ENCODE measurements at regions not wholly inside any gene's neighbourhood (a gene's known extent, or its start where the extent isn't known, plus 50 kb on each side); places are given as distances from the start of the nearest gene placed in this dataset.

GRCh38 chr20:24763386-24764026 is 185.6 kb upstream of the CST7 start:
- no peak for DNase-seq

GRCh38 chr20:24764027-24764793 is 184.9 kb upstream of the CST7 start:
- no peak for DNase-seq

- DNase-seq, result no peak
Observed at GRCh38 chr20:24764794-24765202, 184.3 kb upstream of the CST7 start.

GRCh38 chr20:24765316-24766142 is 183.5 kb upstream of the CST7 start:
- no peak for DNase-seq

- no peak for DNase-seq
Observed at GRCh38 chr20:24766143-24766527, 182.9 kb upstream of the CST7 start.

- no peak for DNase-seq
Observed at GRCh38 chr20:24766826-24767622, 182.0 kb upstream of the CST7 start.

GRCh38 chr20:24767623-24768100 is 181.4 kb upstream of the CST7 start:
- no peak for DNase-seq

GRCh38 chr20:24768201-24768636 is 180.8 kb upstream of the CST7 start:
- DNase-seq, result no peak

- DNase-seq, result no peak
Observed at GRCh38 chr20:24768713-24769601, 180.1 kb upstream of the CST7 start.

GRCh38 chr20:24769878-24770627 is 179.0 kb upstream of the CST7 start:
- no peak for DNase-seq

GRCh38 chr20:24770628-24771541 is 178.2 kb upstream of the CST7 start:
- DNase-seq, result no peak

- DNase-seq, result no peak
Observed at GRCh38 chr20:24771542-24772061, 177.5 kb upstream of the CST7 start.

GRCh38 chr20:24772667-24773066 is 176.4 kb upstream of the CST7 start:
- DNase-seq, result no peak

GRCh38 chr20:24773168-24773567 is 175.9 kb upstream of the CST7 start:
- no peak for DNase-seq

- DNase-seq, result no peak
Observed at GRCh38 chr20:24773751-24774201, 175.3 kb upstream of the CST7 start.

GRCh38 chr20:24775966-24776365 is 173.1 kb upstream of the CST7 start:
- DNase-seq, result no peak

- no peak for DNase-seq
Observed at GRCh38 chr20:24776755-24777271, 172.3 kb upstream of the CST7 start.

GRCh38 chr20:24777746-24778145 is 171.3 kb upstream of the CST7 start:
- no peak for DNase-seq

- DNase-seq, result no peak
Observed at GRCh38 chr20:24778585-24779031, 170.5 kb upstream of the CST7 start.

Measured in KG1 (cell line).